Left kidney (tissue), 1 donor: ENCODE measurements at regions not wholly inside any gene's neighbourhood (a gene's known extent, or its start where the extent isn't known, plus 50 kb on each side); places are given as distances from the start of the nearest gene placed in this dataset.

ENCODE experiments used
- DNase-seq: peaks from one replicate; pipeline ENCODE4 v3.0.0-alpha.2; 2013

GRCh38 chr12:34346372-34347034 lies 324.2 kb downstream of the ALG10 start:
- DNase-seq = no peak

DNA sequence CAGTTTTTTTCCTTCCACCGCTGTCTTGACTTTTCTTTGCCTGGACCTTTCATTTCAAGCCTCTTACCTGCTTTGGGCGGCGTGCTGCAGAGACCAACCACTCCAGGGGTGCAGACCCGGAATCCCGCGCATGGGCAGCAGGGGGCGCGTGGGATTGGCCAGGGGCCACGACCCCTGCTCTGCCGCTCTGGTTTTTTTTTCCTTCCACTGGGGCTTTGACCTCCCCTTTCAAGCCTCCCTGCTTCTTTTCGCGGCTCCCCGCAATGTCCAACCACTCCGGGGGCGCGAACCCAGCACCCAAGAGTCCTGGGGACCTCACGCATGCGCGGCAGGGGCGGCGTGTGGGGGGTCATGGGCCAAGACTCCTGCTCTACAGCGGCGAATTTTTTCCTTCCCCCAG lies 325.1 kb downstream of the ALG10 start:
- no peak for DNase-seq

- no peak for DNase-seq
Observed at GRCh38 chr12:34348064-34348463, 325.8 kb downstream of the ALG10 start.

DNA sequence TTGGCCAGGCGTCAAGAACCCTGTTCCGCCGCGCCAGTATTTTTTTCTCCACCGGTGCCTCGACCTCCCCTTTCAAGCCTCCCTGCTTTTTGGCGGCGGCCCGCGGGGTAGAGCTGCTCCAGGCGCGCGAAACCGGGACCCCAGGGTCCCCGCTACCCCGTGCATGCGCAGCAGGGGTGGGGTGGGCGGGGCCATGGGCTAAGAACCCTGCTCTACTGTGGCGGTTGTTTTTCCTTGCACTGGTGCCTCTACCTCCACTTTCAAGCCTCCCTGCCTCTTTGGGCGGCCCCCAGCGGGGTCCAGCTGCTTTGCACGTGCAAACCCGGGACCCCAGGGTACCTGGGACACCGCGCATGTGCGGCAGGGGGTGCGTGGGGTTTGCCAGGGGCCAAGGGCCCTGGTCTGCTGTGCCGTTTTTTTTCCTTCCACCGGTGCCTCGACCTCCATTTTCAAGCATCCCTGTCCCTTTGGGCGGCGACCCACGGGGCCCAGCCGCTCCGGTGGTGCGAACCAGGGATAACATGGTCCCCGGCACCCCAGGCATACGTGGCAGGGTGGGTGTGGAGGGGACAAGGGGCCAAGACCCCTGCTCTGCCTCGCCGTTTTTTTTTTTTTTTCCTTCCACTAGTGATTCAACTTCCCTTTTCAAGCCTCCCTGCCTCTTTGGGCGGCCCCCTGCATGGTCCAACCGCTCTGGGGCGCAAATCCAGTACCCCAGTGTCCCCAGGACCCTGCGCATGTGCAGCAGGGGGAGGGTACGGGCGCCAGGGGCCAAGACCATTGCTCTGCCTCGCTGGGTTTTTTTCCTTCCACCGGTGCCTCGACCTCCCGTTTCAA lies 326.8 kb downstream of the ALG10 start:
- DNase-seq = no peak

DNA sequence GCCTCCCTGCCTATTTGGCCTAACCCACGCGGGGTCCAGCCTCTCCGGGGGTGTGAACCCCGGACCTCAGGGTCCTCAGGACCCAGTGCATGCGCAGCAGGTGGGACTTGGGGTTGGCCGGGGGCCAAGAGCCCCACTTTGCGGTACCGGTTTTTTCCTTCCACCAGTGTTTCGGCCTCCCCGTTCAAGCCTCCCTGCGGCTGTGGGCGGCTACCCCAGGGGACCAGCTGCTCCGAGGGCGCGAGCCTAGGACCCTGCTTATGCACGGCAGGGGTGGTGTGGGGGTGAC lies 327.3 kb downstream of the ALG10 start:
- no peak for DNase-seq

DNA sequence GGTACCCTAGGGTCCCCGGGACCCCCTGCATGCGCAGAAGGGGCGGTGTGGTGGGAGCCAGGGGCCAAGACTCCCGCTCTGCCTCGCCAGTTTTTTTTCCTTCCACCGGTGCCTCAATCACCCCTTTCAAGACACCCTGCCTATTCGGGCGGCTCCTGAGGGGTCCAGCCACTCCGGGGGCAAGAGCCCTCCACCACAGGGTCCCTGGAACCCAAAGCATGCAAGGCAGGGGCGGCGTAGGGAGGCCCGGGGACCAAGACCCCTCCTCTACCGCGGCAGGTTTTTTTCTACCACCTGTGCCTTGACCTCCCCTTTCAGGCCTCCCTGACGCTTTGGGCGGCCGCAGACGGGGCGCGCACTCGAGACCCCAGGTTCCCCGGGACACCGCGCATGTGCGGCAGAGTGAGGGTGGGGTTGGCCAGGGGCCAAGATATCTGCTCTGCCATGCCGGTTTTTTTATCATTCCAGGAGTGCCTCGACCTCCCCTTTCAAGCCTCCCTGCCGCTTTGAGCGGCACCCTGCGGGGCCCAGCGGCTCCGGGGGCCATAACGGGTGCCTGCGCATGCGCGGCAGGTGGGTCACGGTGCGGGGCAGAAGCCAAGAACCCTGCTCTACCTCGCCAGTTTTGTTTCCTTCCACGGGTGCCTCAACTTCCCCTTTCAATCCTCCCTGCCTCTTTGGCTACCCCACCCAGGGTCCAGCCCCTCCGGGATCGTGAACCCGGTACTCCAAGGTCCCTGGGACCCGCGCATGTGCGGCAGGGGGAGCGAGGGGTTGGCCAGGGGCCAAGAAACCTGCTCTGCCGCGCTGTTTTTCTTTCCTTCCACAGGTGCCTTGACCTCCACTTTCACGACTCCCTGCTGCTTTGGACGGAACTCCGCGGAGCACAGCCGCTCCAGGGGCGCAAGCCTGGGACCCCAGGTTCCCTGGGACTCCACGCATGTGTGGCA lies 328.1 kb downstream of the ALG10 start:
- DNase-seq = no peak

- no peak for DNase-seq
Observed at GRCh38 chr12:34352098-34352497, 329.8 kb downstream of the ALG10 start.

- no peak for DNase-seq
Observed at GRCh38 chr12:34354239-34355200, 332.2 kb downstream of the ALG10 start.

- DNase-seq = no peak
Observed at GRCh38 chr12:34356233-34356987, 334.1 kb downstream of the ALG10 start.

- DNase-seq = no peak
Observed at GRCh38 chr12:34357791-34358190, 335.5 kb downstream of the ALG10 start.

- no peak for DNase-seq
Observed at GRCh38 chr12:34358198-34358597, 335.9 kb downstream of the ALG10 start.

- DNase-seq = no peak
Observed at GRCh38 chr12:34361721-34362316, 339.5 kb downstream of the ALG10 start.

DNA sequence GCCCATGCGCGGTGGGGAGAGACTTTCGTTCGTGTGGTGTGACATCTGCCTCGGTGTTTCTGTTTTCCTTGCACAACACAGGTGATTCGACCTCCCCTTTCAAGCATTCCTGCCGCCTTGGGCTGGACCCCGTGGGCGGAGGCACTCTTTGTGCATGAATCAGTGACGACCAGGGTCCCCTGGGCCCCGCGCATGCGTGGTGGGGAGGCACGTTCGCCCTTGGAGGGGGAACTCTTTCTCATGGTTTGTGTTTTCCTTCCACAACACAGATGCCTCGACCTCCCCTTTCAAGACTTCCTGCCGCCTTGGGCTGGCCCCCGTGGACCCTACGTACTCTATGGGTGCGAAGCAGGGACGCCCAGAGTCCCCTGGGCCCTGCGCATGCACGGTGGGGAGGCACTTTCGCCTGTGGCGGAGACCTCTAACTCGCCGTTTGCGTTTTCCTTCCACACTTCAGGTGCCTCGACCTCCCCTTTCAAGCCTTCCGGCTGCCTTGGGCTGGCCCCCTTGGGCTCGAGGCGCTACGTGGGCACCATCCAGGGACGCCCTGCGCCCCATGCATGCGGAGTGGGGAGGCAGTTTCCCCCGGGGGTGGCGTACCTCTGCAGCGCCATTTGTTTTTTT lies 340.9 kb downstream of the ALG10 start:
- DNase-seq = no peak

DNA sequence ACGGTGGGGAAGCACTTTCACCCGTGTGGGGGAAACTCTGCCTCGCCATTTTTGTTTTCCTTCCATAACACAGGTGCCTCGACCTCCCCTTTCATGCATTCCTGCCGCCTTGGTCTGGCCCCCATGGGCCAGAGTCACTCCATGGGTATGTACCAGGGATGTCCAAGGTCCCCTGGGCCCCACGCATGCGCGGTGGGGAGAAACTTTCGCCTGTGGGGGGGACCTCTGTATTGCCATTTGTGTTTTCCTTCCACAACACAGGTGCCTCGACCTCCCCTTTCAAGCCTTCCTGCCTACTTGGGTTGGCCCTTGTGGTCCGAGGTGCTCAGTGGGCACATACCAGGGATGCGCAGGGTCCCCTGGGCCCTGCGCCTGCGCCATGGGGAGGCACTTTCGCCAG lies 345.8 kb downstream of the ALG10 start:
- no peak for DNase-seq

DNA sequence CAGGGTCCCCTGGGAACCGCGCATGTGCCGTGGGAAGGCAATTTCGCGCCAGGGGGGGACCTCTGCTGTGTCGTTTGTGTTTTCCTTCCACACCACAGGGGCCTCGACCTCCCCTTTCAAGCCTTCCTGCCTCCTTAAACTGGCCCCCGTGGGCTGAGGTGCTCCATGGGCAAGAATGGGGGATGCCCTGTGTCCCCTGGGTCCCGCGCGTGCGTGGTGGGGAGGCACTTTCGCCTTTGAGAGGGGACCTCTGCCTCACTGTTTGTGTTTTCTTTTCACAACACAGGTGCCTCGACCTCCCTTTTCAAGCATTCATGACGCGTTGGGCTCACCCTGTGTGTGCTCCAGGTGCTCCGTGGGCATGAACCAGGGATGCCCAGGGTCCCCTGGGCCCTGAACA lies 348.8 kb downstream of the ALG10 start:
- no peak for DNase-seq

DNA sequence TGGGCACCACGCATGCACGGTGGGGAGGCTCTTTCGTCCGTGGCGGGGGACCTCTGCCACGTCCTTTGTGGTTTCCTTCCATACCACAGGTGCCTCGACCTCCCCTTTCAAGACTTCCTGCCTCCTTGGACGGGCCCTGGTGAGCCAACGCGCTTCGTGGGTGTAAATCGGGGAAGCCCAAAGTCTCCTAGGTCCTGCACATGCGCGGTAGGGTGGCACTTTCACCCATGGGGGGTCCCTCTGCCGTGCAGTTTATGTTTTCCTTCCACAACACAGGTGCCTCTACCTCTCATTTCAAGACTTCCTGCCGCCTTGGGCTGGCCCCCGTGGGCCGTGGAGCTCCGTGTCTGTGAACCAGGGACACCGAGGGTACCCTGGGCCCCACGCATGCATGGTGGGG lies 349.7 kb downstream of the ALG10 start:
- no peak for DNase-seq

DNA sequence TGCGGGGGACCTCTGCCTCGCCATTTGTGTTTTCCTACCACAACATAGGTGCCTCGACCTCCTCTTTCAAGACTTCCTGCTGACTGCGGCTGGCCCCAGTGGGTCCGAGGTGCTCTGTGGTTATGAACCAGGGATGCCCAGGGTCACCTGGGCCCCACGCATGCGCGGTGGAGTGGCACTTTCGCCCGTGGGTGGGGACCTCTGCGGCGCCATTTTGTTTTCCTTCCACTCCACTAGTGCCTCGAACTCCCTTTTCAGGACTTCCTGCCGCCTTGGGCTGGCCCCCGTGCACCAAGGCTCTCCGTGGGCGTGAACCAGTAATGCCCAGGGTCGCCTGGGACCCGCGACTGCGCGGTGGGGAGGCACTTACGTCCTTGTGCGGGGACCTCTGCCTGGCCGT lies 351.6 kb downstream of the ALG10 start:
- DNase-seq = no peak

GRCh38 chr12:34376133-34376799 lies 354.0 kb downstream of the ALG10 start:
- DNase-seq = no peak
